HG02852 (cell line): ENCODE measurements at regions not wholly inside any gene's neighbourhood (a gene's known extent, or its start where the extent isn't known, plus 50 kb on each side); places are given as distances from the start of the nearest gene placed in this dataset.
"Not testable (repeated sequence)": the region's sequence is repeated elsewhere in the genome, so short reads cannot be mapped to it uniquely, and the experiment has no call there.

Experiments used
- ATAC-seq: cut with Tn5 transposase; IDR thresholded peaks from one replicate; pipeline ENCODE4 v1.9.1; 2021; ENCODE audit warnings: mild to moderate bottlenecking, moderate library complexity; ENCODE audit not compliant: unreplicated experiment

DNA sequence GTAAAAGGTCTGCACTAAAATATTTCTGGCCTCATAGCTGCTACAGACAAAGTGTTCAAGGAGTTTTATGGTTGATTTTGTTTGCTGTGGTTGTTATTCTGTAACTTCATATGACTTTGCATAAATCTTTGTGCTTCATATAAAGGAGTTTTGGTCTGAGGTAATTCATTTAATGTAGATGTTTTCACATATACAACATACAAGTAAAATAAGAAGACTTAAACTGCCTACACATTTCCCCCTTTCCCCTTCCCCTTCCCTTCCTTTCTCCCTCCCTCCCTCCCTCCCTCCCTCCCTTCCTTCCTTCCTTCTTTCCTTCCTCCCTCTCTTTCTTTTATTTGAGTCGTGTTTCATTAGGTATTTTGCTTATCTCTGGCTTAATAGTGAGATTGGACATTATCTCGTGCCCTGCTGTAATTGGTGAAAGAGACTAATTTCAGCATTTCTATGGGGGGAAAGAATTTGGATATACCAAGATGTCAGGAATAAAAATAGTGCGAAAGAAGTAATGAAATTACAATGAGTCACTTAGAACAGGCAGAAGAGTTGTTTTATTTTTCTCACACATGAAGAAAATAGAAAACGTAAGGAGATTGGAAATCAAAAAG, 144.9 kb upstream of the MAD2L1 start:
- ATAC-seq, result no peak

DNA sequence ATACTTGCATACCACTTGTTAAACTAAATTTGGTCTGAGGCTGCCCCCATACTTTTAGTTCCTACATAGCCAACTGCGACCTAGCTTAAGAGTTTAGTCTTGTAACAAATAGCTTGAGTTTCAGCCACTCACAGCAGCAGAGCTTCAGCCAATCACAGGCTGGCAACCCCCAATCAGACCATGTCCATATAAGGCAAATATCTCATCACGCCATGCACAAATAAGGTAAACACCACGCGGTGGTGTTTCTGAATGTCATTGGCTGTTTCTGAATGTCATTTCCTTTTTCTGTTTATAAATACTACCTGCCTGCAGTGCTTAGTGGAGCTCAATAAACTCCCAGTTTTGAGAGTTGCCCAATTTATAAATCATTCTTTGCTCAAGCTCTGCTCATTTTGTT, 143.1 kb upstream of the MAD2L1 start:
- ATAC-seq, result no peak

DNA sequence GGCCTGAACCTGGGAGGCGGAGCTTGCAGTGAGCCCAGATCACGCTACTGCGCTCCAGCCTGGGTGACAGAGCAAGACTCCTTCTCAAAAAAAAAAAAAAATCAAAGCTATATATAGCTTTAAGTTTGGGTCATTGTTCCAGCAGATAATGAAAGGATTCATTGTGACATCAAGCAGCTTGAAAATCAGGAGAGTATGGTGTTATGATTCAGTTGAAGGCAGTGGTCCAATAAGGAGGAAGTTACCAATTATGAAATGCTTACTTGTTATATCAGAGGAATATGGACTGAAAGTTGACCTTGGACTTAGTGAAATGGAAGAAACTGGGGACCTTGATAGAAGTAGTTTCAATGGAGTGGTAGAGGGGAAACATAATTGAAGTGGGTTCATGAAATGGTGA, 140.4 kb upstream of the MAD2L1 start:
- no peak for ATAC-seq

DNA sequence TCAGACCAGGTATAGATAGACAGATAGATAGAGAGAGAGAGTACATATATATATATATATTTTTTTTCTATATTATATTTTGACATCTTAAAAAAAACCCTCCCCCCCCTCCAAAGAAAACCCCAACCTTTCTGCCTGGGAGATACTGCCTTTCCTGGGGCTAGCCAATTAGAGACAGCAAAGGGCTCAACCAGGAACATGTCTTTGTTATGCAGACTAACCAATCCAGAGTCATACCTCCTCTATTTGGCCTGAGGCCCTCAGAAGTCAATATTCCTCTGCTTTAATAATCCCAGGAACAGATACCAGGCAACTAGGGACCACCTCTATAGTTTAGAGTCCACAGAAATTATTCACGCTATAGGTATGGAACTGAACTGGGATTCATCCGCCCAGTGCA, 135.6 kb upstream of the MAD2L1 start:
- no peak for ATAC-seq

DNA sequence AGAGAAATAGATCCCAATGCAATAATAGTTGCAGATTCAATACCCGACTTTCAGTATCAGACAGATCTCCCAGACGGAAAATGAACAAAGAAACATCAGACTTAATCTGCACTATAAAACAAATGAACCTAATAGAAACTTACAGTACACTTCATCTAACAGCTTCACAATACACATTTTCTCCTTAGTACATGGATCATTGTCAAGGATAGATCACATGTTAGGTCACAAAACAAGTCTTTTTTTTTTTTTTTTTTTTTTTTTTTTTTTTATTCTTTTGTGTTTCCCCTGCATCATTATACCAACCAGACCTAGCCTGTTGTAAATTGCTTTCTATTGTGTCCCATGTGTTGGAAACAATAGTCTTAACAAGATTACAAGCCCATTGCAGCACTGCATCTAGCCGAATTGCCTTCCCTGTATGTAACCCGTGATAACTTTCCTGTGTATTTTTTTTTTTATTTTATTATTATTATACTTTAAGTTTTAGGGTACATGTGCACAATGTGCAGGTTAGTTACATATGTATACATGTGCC, 134.0 kb upstream of the MAD2L1 start:
- not testable (repeated sequence) for ATAC-seq

DNA sequence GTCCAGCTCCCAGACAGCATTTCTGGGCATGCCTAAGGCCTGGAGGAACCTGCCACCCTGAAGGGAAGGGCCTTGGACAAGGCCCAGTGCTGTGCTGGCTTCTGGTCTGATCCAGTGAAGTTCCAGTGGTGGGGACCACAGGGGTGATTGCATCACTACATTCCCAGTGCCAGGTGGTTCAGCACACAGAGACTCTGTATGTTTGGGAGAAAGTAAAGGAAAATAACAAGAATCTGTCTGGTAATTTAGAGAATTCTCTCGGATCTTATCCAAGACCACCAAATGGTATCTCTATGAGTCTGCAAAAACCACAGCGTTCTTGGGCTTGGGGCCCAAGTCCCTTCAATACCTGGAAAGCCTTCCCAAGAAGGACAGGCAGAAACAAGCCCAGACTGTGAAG, 131.8 kb upstream of the MAD2L1 start:
- ATAC-seq, result no peak

DNA sequence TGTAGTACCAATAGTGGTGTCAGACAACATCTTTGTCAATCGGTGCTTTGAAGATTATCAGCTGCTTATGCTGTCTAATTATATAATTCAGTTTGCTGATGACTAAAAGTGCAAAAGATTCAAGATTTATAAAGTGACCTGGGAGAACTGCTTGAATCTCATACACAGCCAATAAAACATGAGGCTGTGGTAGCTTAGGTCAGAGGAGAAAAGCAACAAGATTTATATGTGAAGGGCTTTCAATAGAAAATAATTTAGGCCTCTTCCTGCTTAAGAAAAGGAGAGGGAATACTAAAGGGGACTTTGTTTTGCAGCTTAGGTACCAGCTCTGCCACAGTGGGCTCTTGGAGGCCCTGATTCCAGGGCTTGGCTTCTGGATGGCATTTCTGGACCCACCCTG, 111.0 kb upstream of the MAD2L1 start:
- no peak for ATAC-seq

DNA sequence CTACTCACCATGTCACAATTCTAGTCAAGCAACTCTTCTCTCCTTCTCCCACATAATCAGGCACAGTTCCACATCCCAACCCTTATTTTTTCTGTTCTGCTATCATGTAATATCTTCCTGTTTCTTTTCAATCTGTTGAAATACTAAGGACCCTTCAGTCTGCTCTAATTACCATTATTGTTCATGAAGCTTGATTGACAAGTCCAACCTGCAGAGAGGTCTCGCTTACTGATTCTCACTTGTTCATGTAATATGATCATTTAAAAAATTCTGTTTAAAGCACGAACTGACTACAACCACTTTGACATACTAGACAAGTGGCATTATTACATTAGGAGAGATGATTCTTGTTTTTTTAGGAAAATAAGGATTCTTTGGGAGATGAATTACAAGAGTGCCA, 108.6 kb upstream of the MAD2L1 start:
- no peak for ATAC-seq

DNA sequence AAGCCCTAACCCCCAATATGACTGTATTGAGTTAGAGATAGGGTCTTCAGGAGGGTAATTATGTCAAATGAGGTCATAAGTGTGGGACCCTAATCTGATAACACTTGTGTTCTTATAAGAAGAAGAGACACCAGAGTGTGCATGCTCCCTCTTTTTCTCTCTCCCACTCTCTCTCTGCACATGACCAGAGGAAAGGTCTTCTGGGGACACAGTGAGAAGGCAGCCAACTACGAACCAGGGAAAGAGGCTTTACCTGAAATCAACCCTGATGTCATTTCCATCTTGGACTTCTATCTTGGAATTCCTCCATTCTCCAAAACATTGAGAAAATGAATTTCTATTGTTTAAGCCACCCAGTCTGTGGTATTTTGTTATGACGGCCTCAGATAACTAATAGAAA, 97.2 kb upstream of the MAD2L1 start:
- ATAC-seq, result no peak

DNA sequence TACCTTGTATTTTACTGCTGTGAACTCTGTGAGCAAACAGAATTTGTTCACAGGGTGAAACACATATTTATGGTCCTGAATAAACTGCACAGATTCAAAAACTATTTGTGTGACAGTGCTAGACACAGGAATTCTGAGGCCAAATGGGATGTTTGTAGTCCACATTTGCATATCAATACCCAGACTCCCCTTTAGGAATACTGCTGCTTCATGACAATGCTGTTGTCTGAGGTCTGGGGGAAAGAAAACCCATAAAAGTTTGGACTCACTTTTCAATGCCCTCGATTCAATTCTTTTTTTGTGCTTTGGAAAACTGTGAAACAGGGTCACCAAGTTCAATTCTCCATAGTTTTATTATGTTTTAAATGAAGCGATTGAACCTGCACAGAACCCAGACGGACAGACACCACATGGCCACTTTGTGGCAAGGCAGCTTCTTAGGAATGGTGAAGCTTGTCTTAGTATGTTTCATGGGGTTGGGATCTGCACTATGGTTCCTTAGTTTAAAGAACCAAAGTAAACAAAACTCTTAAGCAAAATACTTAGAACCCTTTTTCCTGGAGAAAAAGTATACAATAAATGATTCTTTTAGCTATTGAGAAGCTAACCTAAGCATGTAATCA, 92.3 kb upstream of the MAD2L1 start:
- no peak for ATAC-seq

DNA sequence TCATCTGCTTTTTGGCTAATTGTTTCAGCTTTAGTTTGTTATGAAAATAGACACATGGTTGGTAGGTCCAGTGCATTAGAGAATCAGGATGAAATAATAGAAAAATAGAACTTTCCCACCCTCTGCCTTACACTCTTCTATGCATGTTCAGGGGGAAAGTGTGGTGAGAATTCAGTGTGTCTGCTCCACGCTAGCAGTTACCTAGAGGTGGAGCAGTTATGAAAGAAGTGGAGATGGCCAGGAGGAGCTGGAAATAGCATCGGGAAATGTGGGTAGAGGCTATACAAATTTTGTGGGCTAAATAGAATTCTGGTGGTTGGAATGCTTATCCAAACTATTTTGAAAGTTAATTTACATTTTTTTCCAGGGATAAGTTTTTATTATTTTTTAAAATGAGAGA, 91.4 kb upstream of the MAD2L1 start:
- ATAC-seq, result no peak

DNA sequence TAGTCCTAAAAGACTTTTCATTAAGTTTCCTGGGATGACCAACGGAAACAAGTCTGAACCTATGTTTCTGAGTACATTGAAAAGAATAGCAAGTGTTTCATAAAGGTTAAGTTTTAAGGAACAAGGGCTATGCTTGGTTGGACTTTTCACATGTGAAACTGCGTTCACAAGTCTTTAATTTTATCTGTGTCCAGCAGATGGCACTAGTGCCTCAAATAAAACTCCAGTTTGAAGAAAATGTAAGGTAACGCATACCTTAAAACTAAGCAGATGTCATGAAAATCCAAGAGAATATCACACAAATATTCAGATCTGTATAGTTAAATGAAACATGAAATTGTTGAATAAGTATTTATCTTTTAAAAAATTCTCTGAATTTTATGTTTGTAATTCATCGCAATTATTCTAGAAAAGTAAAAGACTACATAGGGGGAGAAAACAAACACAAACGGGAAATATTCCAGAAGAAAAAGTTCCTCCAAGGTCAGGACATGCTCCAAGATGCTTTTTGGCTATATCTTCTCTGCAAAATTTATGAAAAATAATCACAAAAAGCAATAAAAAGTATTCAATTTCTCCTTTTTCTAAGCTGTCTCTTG, 89.6 kb upstream of the MAD2L1 start:
- peak; percentile 74 for ATAC-seq

DNA sequence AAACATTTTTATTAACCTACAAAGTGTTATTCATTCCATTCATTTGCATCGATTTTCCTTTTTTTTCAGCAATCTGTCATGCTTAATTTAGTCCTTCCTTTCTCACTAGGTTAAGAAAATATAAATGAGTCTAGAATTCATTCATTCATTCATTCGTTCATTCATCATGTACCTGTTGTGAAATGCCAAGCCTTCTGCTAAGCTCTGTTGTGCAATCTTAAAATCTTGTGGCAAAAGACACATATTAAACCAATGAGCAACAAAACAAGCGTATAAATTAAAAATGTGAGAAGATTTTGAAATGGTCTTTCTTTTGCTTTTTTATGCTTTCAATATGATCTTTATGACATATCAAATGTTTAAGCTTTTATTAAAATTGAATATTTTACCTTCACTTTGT, 88.6 kb upstream of the MAD2L1 start:
- no peak for ATAC-seq

DNA sequence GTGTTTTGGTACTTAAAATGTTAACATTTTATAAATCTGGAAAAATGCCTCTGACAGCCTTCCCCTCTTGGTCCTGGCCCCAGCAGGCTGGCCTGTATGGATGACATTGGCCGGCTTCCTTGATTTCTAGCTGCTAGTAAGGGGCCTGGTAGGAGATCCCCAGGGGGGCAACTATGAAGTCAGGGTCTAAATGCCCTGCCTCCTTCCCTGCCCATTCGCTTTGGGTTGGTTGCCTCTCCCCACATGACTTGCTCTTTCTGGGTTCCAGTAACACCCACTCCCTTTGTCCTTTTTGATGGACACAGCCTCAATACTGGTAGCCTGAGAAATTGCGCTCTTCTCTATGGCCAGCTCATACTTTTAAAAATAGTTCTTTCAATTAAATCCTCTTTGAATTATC, 78.0 kb upstream of the MAD2L1 start:
- ATAC-seq, result no peak

DNA sequence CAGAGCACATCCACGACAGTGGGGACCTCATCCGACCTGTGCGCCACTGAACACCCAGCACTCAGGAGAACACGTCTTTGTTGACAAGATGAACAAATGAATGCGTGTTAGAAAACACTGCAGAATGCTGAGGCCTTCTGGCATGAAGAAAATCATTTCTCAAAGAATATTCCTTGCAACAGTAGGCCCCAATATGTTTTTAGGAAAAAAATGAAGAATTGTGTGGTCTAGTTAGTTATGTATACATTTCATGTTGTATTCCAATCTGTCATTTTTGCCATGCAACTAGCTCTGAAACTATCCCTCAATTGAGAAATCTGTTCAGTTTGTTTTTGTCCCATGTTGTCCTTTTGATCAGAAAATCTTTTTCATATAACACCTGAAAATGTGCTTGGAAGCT, 77.4 kb upstream of the MAD2L1 start:
- ATAC-seq, result no peak

DNA sequence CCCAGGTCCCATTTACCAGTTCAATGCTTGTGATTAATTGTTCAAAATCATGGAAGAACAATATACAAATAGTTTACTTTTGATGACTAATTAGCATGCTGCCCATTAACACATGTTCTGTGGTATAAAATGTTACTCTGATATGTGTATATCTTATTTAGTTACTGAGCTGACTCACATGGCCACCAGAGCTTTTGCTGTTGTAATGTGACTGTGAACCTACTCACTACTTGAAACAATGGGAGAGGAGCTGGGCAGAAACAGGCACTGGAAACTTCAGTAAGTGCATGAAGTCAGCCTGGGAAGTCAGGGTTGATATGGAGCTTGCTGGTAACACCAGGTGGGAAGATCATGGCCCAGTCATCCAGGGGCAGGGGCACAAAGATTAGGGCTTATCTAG, 72.7 kb upstream of the MAD2L1 start:
- no peak for ATAC-seq

DNA sequence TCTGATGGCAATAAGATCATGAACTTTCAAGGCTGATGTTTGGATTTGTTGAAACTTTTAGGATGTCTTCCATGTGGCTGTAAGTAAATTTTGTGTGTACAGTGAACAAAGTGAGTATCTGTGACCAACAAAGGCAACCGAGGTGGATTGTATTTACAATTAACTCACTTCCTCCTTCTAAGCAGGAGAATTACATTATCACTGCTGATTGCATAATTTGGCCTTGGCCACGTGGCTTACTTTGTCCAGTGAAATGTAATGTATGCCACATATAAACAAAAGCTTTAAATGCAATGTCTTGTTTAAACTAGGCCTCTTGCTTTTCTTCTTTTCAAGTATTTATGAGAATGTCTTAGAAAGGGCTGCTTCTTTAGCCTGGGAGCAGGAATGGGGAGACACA, 66.3 kb upstream of the MAD2L1 start:
- no peak for ATAC-seq

DNA sequence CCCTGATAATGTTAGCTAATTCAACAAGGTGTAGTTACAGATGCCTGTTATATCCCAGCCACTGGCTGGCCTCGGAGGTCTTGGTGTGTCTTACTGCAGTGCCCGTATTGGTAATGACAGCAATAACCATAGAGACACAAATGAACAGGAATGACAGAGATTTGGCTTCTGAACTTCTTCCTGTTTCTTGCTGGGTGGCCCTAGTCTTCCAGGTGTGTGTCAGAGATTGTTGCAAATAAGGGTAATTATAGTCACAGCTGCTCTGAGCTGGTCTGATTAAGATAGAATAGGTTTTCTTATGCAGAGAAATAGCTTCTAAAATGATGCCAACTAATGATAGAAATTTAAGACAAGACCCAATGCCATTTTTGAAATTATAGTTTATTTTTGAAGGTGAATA, 64.1 kb upstream of the MAD2L1 start:
- no peak for ATAC-seq
